GM19328 (cell line): ENCODE measurements at regions not wholly inside any gene's neighbourhood (a gene's known extent, or its start where the extent isn't known, plus 50 kb on each side); places are given as distances from the start of the nearest gene placed in this dataset.

Experiments used
- ATAC-seq: cut with Tn5 transposase; IDR thresholded peaks from one replicate; pipeline ENCODE4 v1.9.1; 2021; ENCODE audit warnings: mild to moderate bottlenecking, moderate library complexity; ENCODE audit not compliant: unreplicated experiment

DNA sequence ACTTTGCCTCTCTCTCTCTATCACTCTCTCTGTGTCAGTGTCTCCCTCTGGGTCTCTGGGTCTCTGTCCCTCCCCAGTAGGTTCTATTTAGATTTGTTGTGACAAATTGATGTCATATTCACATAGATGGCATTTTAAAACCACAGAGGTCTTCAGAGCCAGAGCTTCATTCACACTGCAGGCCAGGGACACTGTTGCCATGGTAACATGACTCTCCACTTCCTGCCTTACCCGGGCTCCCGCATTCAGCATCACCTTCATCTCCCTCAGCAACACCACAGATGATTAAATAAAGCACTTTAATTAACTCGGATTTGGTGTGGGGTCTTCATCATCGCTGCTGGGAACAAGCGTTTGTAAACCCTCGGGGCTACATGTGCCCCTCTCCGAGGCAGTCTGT is 132.6 kb downstream of the ETS2 start:
- ATAC-seq, result no peak

DNA sequence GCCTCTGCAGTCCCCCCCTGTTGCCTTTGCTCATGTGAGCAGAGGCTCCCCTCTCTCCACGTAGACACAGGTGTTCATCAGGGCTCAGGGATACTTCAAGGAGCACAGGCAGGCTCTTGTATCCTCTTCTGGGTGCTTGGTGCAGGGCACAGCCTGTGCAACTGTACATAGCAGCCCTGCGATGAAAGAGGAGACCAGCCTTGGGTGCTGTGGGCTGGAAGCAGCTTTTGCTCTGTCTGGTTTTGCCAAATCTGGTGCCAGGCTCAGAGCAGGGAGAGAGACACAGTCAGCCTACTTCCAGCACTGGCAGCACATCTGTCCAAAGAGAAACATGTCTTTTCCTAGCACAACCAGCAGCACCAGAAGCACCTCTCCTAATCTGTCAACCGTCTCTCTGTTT is 132.1 kb downstream of the ETS2 start:
- no peak for ATAC-seq

DNA sequence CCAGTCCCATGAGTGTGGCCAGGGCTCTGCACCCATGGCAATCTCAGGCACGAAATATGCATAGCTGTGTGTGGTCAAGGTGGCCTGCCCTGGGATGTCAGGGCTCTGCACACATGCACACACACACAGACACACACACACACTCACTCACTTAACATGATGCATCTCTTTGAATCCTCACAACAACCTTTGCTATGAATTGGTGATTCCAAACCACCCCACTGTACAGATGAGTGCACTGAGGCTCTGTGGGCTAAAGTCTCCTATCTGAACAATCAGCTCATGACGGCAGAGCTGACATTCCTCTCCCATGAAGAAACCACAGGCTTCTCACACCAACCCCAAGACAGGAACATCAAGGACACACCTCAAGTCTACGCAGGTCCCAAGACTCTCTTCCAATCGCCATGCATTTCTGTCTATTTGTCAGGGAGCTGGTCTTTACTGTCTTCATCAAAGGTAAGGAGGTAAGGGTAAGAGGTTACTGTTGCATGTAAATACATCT is 131.6 kb downstream of the ETS2 start:
- no peak for ATAC-seq

DNA sequence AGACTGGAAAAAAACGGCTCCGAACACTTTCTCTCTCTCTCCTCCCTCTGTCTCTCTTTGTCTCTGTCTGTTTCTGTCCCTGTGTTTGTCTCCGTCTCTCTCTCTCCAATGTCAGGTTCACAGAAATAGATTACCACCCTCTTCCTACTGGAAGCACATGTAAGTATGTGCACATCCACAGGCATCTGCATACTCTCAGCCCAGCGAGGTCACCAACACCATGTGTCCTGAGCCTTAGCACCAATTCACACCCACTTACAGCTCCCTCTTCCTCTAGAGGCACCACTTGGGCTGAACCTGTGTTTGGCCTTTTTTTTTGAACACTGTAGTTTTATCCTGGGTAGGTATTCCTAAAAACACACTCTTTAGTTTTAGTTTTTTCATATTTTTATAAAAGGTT is 130.5 kb downstream of the ETS2 start:
- no peak for ATAC-seq

DNA sequence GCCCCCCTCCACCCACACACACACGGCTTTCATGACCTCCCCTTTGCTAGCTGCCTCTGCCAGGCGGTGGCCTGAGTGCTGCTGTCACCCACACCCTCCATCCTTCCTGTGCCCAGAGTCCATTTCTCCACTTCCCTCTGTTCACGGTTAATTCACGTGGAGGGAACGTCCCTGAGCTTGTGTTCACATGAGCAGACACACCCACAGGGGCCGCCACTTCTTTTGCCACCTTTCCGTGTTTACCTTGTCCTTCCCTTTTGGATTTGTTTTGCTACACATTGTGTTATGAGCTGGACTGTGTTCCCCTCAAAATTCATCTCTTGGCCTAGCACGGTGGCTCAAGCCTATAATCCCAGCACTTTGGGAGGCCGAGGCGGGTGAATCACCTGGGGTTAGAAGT is 128.0 kb downstream of the ETS2 start:
- no peak for ATAC-seq

GRCh38 chr21:38931291-38931690 is 125.6 kb downstream of the ETS2 start:
- no peak for ATAC-seq

- ATAC-seq, result no peak
These were observed 125.1 kb downstream of the ETS2 start for GRCh38 chr21:38930853-38931252.

DNA sequence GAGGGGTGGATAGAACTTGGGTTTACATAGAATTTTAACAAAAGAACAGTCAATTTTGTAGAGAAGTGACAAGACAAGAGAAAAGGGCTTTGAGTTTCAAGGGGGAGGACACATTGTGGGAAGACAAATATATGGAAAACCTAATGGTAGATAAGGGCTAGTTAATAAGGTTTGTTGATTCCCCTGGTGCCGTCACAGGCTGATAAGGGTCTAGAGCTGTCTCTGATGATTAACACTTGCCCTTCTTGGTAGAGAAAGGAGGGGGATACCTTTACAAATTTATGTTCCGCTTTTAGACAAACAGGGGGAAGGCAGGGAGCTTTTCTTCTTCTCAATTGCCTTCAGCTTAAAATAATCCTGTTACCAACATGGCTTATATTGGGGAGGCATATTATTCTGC is 124.3 kb downstream of the ETS2 start:
- no peak for ATAC-seq

- no peak for ATAC-seq
These were observed 123.9 kb downstream of the ETS2 start for GRCh38 chr21:38929652-38930051.

GRCh38 chr21:38929142-38929541 is 123.4 kb downstream of the ETS2 start:
- ATAC-seq, result no peak

GRCh38 chr21:38927776-38928175 is 122.0 kb downstream of the ETS2 start:
- ATAC-seq, result no peak

- no peak for ATAC-seq
These were observed 120.2 kb downstream of the ETS2 start for GRCh38 chr21:38925923-38926322.

DNA sequence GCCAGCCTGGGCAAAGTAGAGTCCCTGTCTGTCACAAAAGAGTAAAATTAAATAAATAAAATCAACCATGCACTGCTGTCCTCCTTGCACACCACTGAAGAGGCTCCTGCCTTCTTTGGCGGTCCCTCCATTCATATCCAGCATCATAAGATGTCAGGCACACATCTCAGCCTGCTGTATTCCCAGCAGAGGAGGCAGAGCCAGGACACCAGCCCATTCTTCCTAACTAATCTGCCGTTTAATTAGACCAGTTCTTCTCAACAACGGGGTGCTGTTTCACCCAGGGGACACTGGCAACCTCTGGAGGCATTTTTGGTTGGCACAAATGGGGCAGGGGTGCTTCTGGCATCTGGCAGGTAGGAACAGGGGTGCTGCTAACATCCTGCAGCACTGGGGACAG is 119.7 kb downstream of the ETS2 start:
- ATAC-seq, result no peak

GRCh38 chr21:38924954-38925353 is 119.2 kb downstream of the ETS2 start:
- no peak for ATAC-seq

GRCh38 chr21:38923429-38923828 is 117.7 kb downstream of the ETS2 start:
- ATAC-seq, result no peak

DNA sequence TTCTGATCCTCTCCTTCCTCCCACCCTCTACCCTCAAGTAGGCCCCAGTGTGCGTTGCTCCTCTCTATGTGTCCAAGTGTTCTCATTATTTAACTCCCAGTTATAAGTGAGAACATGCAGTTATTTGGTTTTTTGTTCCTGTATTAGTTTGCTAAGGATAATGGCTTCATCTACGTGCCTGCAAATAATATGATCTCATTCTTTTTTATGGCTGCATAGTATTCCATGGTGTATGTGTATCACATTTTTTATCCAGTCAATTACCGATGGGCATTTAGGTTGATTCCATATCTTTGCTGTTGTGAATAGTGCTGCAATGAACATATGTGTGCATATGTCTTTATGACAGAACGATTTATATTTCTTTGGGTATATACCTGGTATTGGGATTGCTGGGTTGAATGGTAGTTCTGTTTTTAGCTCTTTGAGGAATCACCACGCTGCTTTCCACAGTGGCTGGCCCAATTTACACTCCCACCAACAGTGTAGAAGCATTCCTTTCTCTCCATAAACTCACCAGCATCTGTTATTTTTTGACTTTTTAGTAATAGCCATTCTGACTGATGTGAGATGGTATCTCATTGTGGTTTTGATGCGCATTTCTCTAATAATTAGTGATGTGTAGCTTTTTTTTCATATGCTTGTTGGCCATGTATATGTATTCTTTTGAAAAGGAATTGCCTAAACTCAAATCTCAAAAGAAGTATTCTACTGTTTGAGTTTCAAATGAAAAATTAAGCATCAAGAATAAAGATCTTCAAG is 116.9 kb downstream of the ETS2 start:
- ATAC-seq, result no peak

- no peak for ATAC-seq
These were observed 116.0 kb downstream of the ETS2 start for GRCh38 chr21:38921511-38922251.

DNA sequence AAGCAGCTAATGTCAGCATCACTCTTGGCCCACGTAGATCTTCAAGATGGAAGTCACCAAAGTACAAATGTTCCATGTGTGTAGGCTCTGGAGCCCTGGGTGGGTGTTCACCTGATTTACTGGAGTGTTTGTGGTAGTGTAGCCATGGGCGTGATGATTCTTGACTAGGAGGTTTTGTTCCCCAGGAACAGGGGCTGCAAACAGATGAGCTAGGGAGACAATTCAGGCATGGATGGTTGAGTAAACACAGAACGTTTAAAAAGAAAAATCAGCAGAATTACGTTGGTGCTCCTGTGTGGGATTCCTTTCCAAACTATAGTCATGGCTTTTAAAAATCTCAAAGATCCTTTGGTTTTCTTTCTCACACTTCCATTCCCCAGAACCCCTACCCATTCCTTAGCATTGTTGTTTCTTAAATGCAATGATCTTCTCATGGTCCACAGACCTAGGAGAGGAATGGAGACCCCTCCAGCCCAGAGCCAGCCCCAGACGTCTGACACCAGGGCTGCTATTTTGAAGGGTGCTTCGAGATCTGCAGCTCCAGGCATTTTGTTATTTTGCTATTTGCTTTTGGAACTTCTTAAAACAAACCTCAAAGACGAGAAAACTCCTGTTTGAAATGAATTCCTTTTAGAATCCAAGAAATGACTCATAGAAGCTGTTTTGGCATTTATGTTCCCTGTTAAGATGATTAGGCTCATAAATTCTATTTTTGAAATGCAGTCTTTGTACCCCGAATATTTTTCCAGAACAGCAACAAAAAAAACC is 115.1 kb downstream of the ETS2 start:
- ATAC-seq, result no peak

- ATAC-seq, result no peak
These were observed 113.0 kb downstream of the ETS2 start for GRCh38 chr21:38918607-38919346.

GRCh38 chr21:38917043-38917774 is 111.5 kb downstream of the ETS2 start:
- ATAC-seq, result no peak
